ENCODE measurements at regions not wholly inside any gene's neighbourhood (a gene's known extent, or its start where the extent isn't known, plus 50 kb on each side); places are given as distances from the start of the nearest gene placed in this dataset.

DNA sequence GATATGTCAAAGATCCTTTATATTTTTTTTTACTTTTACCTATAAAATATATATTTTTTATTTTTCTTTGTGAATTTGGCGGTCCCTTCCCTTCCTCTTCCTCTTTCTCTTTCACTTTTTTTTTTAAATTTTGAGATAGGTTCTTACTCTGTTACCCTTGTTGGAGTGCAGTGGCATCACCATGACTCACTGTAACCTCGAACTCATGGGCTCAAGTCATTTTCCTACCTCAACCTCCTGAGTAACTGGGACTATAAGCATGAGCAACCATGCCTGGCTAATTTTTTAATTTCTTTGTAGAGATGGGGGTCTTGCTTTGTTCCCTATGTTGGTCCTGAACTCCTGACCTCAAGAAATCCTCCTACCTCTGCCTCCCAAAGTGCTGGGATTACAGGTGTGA lies 258.0 kb upstream of the CLINT1 start:
- H3K4me3 ChIP-seq (ENCODE audit: low read length): no peak overlapping the region
- no peak overlapping the region for H3K4me2 ChIP-seq (ENCODE audit: low read depth, low read length, poor library complexity, severe bottlenecking)
- no peaks in the 10 kb centered on the region for H3K9me3 ChIP-seq (ENCODE audit: low read length)
- H3K36me3 ChIP-seq (ENCODE audit: insufficient read depth, low read length): no peaks in the 10 kb centered on the region
- H4K20me1 ChIP-seq (ENCODE audit: insufficient read depth, low read depth, low read length): no peaks in the 10 kb centered on the region
- H3K79me2 ChIP-seq (ENCODE audit: low read length): no peaks in the 10 kb centered on the region
- no peaks in the 10 kb centered on the region for H3K4me1 ChIP-seq (ENCODE audit: low read length)
- no peaks in the 10 kb centered on the region for H3K27me3 ChIP-seq (ENCODE audit: low read length)
- no peaks in the 10 kb centered on the region for H3K9me2 ChIP-seq (replicated peaks; ENCODE audit: insufficient read depth, low read length)
- no peak overlapping the region for H2AFZ ChIP-seq (ENCODE audit: low read length)
- no peak for DNase-seq
- no peak overlapping the region for H3K27ac ChIP-seq (ENCODE audit: low read length)
- H3K9ac ChIP-seq (ENCODE audit: low read length): no peak overlapping the region

GRCh38 chr5:158115468-158115867 lies 256.5 kb upstream of the CLINT1 start:
- no peaks in the 10 kb centered on the region for H3K27me3 ChIP-seq (ENCODE audit: low read length)
- no peaks in the 10 kb centered on the region for H4K20me1 ChIP-seq (ENCODE audit: insufficient read depth, low read depth, low read length)
- H3K79me2 ChIP-seq (ENCODE audit: low read length): no peaks in the 10 kb centered on the region
- no peak overlapping the region for H3K9ac ChIP-seq (ENCODE audit: low read length)
- H3K4me1 ChIP-seq (ENCODE audit: low read length): no peaks in the 10 kb centered on the region
- H3K27ac ChIP-seq (ENCODE audit: low read length): no peak overlapping the region
- no peaks in the 10 kb centered on the region for H3K36me3 ChIP-seq (ENCODE audit: insufficient read depth, low read length)
- H3K4me3 ChIP-seq (ENCODE audit: low read length): no peak overlapping the region
- DNase-seq: no peak
- no peak overlapping the region for H3K4me2 ChIP-seq (ENCODE audit: low read depth, low read length, poor library complexity, severe bottlenecking)
- no peaks in the 10 kb centered on the region for H3K9me3 ChIP-seq (ENCODE audit: low read length)
- H3K9me2 ChIP-seq (replicated peaks; ENCODE audit: insufficient read depth, low read length): no peaks in the 10 kb centered on the region
- no peak overlapping the region for H2AFZ ChIP-seq (ENCODE audit: low read length)

DNA sequence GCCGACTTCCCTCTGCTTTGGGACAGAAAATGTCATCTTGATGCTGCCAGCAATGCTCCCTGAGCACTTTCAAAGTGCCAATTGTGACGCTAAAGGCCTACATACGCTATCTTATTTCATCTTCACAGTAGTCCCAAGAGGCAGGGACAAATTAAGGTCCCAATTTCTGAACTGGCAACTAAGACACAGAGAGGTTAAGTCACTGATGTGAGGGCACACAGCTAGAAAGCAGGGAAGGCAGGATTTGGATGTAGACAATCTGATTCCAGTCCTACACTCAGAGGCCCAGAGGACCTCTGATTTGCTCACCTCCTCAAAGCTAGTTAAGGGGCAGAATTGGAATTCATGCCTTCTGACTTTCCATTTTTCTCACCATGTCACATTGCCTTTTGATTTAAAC lies 249.2 kb upstream of the CLINT1 start:
- no peaks in the 10 kb centered on the region for H4K20me1 ChIP-seq (ENCODE audit: insufficient read depth, low read depth, low read length)
- no peak overlapping the region for H3K4me2 ChIP-seq (ENCODE audit: low read depth, low read length, poor library complexity, severe bottlenecking)
- H3K36me3 ChIP-seq (ENCODE audit: insufficient read depth, low read length): no peaks in the 10 kb centered on the region
- H3K9ac ChIP-seq (ENCODE audit: low read length): no peak overlapping the region
- no peaks in the 10 kb centered on the region for H3K9me2 ChIP-seq (replicated peaks; ENCODE audit: insufficient read depth, low read length)
- H3K4me1 ChIP-seq (ENCODE audit: low read length): no peaks in the 10 kb centered on the region
- H3K9me3 ChIP-seq (ENCODE audit: low read length): no peaks in the 10 kb centered on the region
- H3K27ac ChIP-seq (ENCODE audit: low read length): no peak overlapping the region
- H3K27me3 ChIP-seq (ENCODE audit: low read length): no peaks in the 10 kb centered on the region
- H3K79me2 ChIP-seq (ENCODE audit: low read length): no peaks in the 10 kb centered on the region
- no peak overlapping the region for H2AFZ ChIP-seq (ENCODE audit: low read length)
- no peak for DNase-seq
- no peak overlapping the region for H3K4me3 ChIP-seq (ENCODE audit: low read length)

- H3K9me3 ChIP-seq (ENCODE audit: low read length): no peaks in the 10 kb centered on the region
- no peaks in the 10 kb centered on the region for H3K79me2 ChIP-seq (ENCODE audit: low read length)
- no peak overlapping the region for H3K4me2 ChIP-seq (ENCODE audit: low read depth, low read length, poor library complexity, severe bottlenecking)
- no peak overlapping the region for H2AFZ ChIP-seq (ENCODE audit: low read length)
- H3K4me1 ChIP-seq (ENCODE audit: low read length): no peaks in the 10 kb centered on the region
- DNase-seq: no peak
- H3K9me2 ChIP-seq (replicated peaks; ENCODE audit: insufficient read depth, low read length): no peaks in the 10 kb centered on the region
- H4K20me1 ChIP-seq (ENCODE audit: insufficient read depth, low read depth, low read length): no peaks in the 10 kb centered on the region
- no peak overlapping the region for H3K27ac ChIP-seq (ENCODE audit: low read length)
- H3K27me3 ChIP-seq (ENCODE audit: low read length): no peaks in the 10 kb centered on the region
- no peak overlapping the region for H3K4me3 ChIP-seq (ENCODE audit: low read length)
- no peak overlapping the region for H3K9ac ChIP-seq (ENCODE audit: low read length)
- H3K36me3 ChIP-seq (ENCODE audit: insufficient read depth, low read length): no peaks in the 10 kb centered on the region
These were observed 241.5 kb upstream of the CLINT1 start for GRCh38 chr5:158100373-158100888.

GRCh38 chr5:158099571-158100105 lies 240.7 kb upstream of the CLINT1 start:
- Histone ChIP-seq H3K4me3 (ENCODE audit: low read length) (no peak overlapping the region), H4K20me1 (ENCODE audit: insufficient read depth, low read depth, low read length) (no peaks in the 10 kb centered on the region), H3K9ac (ENCODE audit: low read length) (no peak overlapping the region), H3K9me2 (replicated peaks; ENCODE audit: insufficient read depth, low read length) (no peaks in the 10 kb centered on the region), H2AFZ (ENCODE audit: low read length) (no peak overlapping the region), H3K36me3 (ENCODE audit: insufficient read depth, low read length) (no peaks in the 10 kb centered on the region), H3K27ac (ENCODE audit: low read length) (no peak overlapping the region), H3K27me3 (ENCODE audit: low read length) (no peaks in the 10 kb centered on the region), H3K4me1 (ENCODE audit: low read length) (no peaks in the 10 kb centered on the region), H3K9me3 (ENCODE audit: low read length) (no peaks in the 10 kb centered on the region), H3K79me2 (ENCODE audit: low read length) (no peaks in the 10 kb centered on the region), H3K4me2 (ENCODE audit: low read depth, low read length, poor library complexity, severe bottlenecking) (no peak overlapping the region)
- DNase-seq: no peak

DNA sequence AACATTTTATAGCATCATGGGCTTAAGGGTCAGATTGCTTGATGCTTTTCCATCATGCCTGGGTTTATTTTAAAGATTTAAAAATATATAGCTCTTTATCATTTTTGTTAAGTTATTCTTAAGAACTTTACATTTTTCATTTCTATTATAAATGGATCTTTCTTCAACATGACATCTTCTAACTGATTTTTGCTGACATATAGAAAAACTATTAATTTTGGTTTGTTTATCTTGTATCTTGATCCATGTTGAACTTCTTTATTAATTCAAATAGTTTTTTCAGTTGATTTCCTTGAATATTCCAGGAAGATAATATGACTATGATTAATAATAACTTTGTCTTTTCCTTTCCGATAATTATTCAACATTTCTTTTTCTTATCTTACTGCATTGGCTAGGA lies 237.9 kb upstream of the CLINT1 start:
- Histone ChIP-seq H3K9ac (ENCODE audit: low read length) (no peak overlapping the region), H3K4me2 (ENCODE audit: low read depth, low read length, poor library complexity, severe bottlenecking) (no peak overlapping the region), H3K4me3 (ENCODE audit: low read length) (no peak overlapping the region), H3K27ac (ENCODE audit: low read length) (no peak overlapping the region), H3K4me1 (ENCODE audit: low read length) (no peaks in the 10 kb centered on the region), H3K27me3 (ENCODE audit: low read length) (no peaks in the 10 kb centered on the region), H3K36me3 (ENCODE audit: insufficient read depth, low read length) (no peaks in the 10 kb centered on the region), H4K20me1 (ENCODE audit: insufficient read depth, low read depth, low read length) (no peaks in the 10 kb centered on the region), H3K79me2 (ENCODE audit: low read length) (no peaks in the 10 kb centered on the region), H3K9me2 (replicated peaks; ENCODE audit: insufficient read depth, low read length) (no peaks in the 10 kb centered on the region), H3K9me3 (ENCODE audit: low read length) (no peaks in the 10 kb centered on the region), H2AFZ (ENCODE audit: low read length) (no peak overlapping the region)
- no peak for DNase-seq

DNA sequence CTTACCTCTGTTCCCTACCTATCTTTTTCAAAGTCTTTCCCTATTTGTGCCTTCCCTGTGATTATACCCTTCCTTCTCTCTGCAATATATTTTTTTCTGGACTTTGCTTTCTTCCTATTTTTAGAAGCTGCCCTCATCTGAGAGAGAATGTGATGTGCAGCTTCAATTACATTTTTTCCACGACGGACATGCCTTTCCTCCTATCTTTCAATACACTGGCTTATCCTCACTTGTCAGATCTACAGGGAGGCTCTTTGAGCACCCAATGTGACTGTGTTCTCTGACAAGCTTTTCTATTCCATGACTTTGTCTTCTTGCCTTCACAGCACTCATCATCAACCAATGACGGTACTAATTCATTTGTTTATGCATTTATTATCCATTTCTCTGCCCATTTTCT lies 227.9 kb upstream of the CLINT1 start:
- Histone ChIP-seq H3K36me3 (ENCODE audit: insufficient read depth, low read length) (no peaks in the 10 kb centered on the region), H3K27me3 (ENCODE audit: low read length) (no peaks in the 10 kb centered on the region), H3K9ac (ENCODE audit: low read length) (no peak overlapping the region), H3K9me2 (replicated peaks; ENCODE audit: insufficient read depth, low read length) (no peaks in the 10 kb centered on the region), H3K4me2 (ENCODE audit: low read depth, low read length, poor library complexity, severe bottlenecking) (no peak overlapping the region), H3K9me3 (ENCODE audit: low read length) (no peaks in the 10 kb centered on the region), H3K79me2 (ENCODE audit: low read length) (no peaks in the 10 kb centered on the region), H2AFZ (ENCODE audit: low read length) (no peak overlapping the region), H3K4me3 (ENCODE audit: low read length) (no peak overlapping the region), H3K4me1 (ENCODE audit: low read length) (no peaks in the 10 kb centered on the region), H3K27ac (ENCODE audit: low read length) (no peak overlapping the region), H4K20me1 (ENCODE audit: insufficient read depth, low read depth, low read length) (no peaks in the 10 kb centered on the region)
- no peak for DNase-seq

- Histone ChIP-seq H3K4me3 (ENCODE audit: low read length) (no peak overlapping the region), H4K20me1 (ENCODE audit: insufficient read depth, low read depth, low read length) (no peaks in the 10 kb centered on the region), H3K79me2 (ENCODE audit: low read length) (no peaks in the 10 kb centered on the region), H2AFZ (ENCODE audit: low read length) (no peak overlapping the region), H3K4me2 (ENCODE audit: low read depth, low read length, poor library complexity, severe bottlenecking) (no peak overlapping the region), H3K27ac (ENCODE audit: low read length) (no peak overlapping the region), H3K9ac (ENCODE audit: low read length) (no peak overlapping the region), H3K4me1 (ENCODE audit: low read length) (no peaks in the 10 kb centered on the region), H3K36me3 (ENCODE audit: insufficient read depth, low read length) (no peaks in the 10 kb centered on the region), H3K27me3 (ENCODE audit: low read length) (no peaks in the 10 kb centered on the region), H3K9me3 (ENCODE audit: low read length) (no peaks in the 10 kb centered on the region), H3K9me2 (replicated peaks; ENCODE audit: insufficient read depth, low read length) (no peaks in the 10 kb centered on the region)
- DNase-seq: no peak
These were observed 225.3 kb upstream of the CLINT1 start for GRCh38 chr5:158084292-158084691.
